ENCODE measurements at regions not wholly inside any gene's neighbourhood (a gene's known extent, or its start where the extent isn't known, plus 50 kb on each side); places are given as distances from the start of the nearest gene placed in this dataset.

- TF ChIP-seq CTCF (conservative IDR thresholded peaks at IDR 0.05; ENCODE audit: low read length) (no peak), EZH2phosphoT487 (IDR thresholded peaks at IDR 0.05; ENCODE audit: borderline replicate concordance) (no peak)
These were observed 592.5 kb downstream of the INSC start for GRCh38 chr11:15707194-15707593.
